Mesenchymal stem cell (in vitro differentiated cells and primary cell): ENCODE measurements at regions not wholly inside any gene's neighbourhood (a gene's known extent, or its start where the extent isn't known, plus 50 kb on each side); places are given as distances from the start of the nearest gene placed in this dataset.

ENCODE experiments used
- DNase-seq: peaks from one replicate; pipeline ENCODE4 v3.0.0-alpha.2; 2013
- H2AFZ ChIP-seq: one replicate; pipeline ENCODE4 v1.6.1; 2013; ENCODE audit warnings: low read depth, mild to moderate bottlenecking, control low read depth, inconsistent platforms, low read length, moderate library complexity
- H2AK5ac ChIP-seq: 2 replicates; pipeline ENCODE4 v1.6.1; 2013; ENCODE audit warnings: low read length, moderate library complexity, mild to moderate bottlenecking, inconsistent platforms; ENCODE audit not compliant: severe bottlenecking
- H2BK120ac ChIP-seq: one replicate; pipeline ENCODE4 v1.6.1; 2013; ENCODE audit warnings: low read depth, mild to moderate bottlenecking, inconsistent platforms, low read length, moderate library complexity
- H2BK12ac ChIP-seq, 2 experiments: one replicate each; pipeline ENCODE4 v1.6.1; 2013; ENCODE audit warnings: inconsistent platforms in 2 of 2, low read length in 2 of 2, mild to moderate bottlenecking in 2 of 2, moderate library complexity in 2 of 2, control low read depth in 1 of 2
- H2BK15ac ChIP-seq: one replicate; pipeline ENCODE4 v1.6.1; 2013; ENCODE audit warnings: mild to moderate bottlenecking, low read depth, inconsistent platforms; ENCODE audit not compliant: poor library complexity, severe bottlenecking
- H2BK5ac ChIP-seq: 2 replicates; pipeline ENCODE4 v1.6.1; 2013; ENCODE audit warnings: low read depth, mild to moderate bottlenecking, low read length, control low read depth, inconsistent platforms; ENCODE audit not compliant: poor library complexity, severe bottlenecking
- H3K14ac ChIP-seq, 2 experiments: one replicate each; pipeline ENCODE4 v1.6.1; 2013; ENCODE audit warnings: inconsistent platforms in 2 of 2, low read length in 2 of 2, control low read depth in 1 of 2, mild to moderate bottlenecking in 1 of 2, moderate library complexity in 1 of 2
- H3K18ac ChIP-seq, 2 experiments: one replicate each; pipeline ENCODE4 v1.6.1; 2013; ENCODE audit warnings: inconsistent platforms in 2 of 2, low read length in 2 of 2, control low read depth in 1 of 2, low read depth in 1 of 2, mild to moderate bottlenecking in 1 of 2
- H3K23ac ChIP-seq, 2 experiments: one replicate each; pipeline ENCODE4 v1.6.1; 2013; ENCODE audit warnings: inconsistent platforms in 2 of 2, low read length in 2 of 2, mild to moderate bottlenecking in 2 of 2, moderate library complexity in 2 of 2, control low read depth in 1 of 2
- H3K27ac ChIP-seq: 2 replicates; pipeline ENCODE4 v1.5.1; 2013; ENCODE audit warnings: mild to moderate bottlenecking, moderate library complexity, low read length, control low read depth, inconsistent platforms; ENCODE audit not compliant: poor library complexity, severe bottlenecking
- H3K27me3 ChIP-seq, 2 experiments: 2 replicates each; pipeline versions ENCODE4 v1.6.1 to v1.7.0; 2013; ENCODE audit warnings: low read length in 2 of 2, mild to moderate bottlenecking in 2 of 2, moderate library complexity in 2 of 2, control low read depth in 1 of 2, inconsistent platforms in 1 of 2; ENCODE audit not compliant: control insufficient read depth in 1 of 2, insufficient read depth in 1 of 2
- H3K36me3 ChIP-seq, 2 experiments: 2 replicates each; pipeline versions ENCODE4 v1.6.1 to v1.7.0; 2013; ENCODE audit warnings: low read length in 2 of 2, control low read depth in 1 of 2, inconsistent platforms in 1 of 2, low read depth in 1 of 2, mild to moderate bottlenecking in 1 of 2; ENCODE audit not compliant: insufficient read depth in 2 of 2, control insufficient read depth in 1 of 2
- H3K4ac ChIP-seq, 2 experiments: one replicate each; pipeline ENCODE4 v1.6.1; 2013; ENCODE audit warnings: inconsistent platforms in 2 of 2, low read length in 2 of 2, mild to moderate bottlenecking in 2 of 2, moderate library complexity in 2 of 2, control low read depth in 1 of 2, low read depth in 1 of 2
- H3K4me1 ChIP-seq: 2 replicates; pipeline ENCODE4 v1.6.1; 2013; ENCODE audit warnings: low read depth, low read length, control low read depth; ENCODE audit not compliant: control insufficient read depth, insufficient read depth
- H3K4me2 ChIP-seq: 2 replicates; pipeline ENCODE4 v1.6.1; 2013; ENCODE audit warnings: low read length, mild to moderate bottlenecking, inconsistent platforms; ENCODE audit not compliant: poor library complexity, severe bottlenecking
- H3K4me3 ChIP-seq, 2 experiments: 2 replicates each; pipeline versions ENCODE4 v1.5.1 to v1.7.0; 2013; ENCODE audit warnings: low read length in 2 of 2, mild to moderate bottlenecking in 2 of 2, control low read depth in 1 of 2, low read depth in 1 of 2; ENCODE audit not compliant: insufficient read depth in 1 of 2
- H3K79me1 ChIP-seq: replicated peaks from 2 replicates; pipeline ENCODE4 v1.6.1; 2013; ENCODE audit warnings: mild to moderate bottlenecking, control low read depth, low read length, inconsistent platforms; ENCODE audit not compliant: poor library complexity, severe bottlenecking
- H3K9ac ChIP-seq: 2 replicates; pipeline ENCODE4 v1.7.0; 2013; ENCODE audit warnings: mild to moderate bottlenecking, low read length, moderate library complexity
- H3K9me3 ChIP-seq: 2 replicates; pipeline ENCODE4 v1.7.0; 2013; ENCODE audit warnings: mild to moderate bottlenecking, low read length; ENCODE audit not compliant: control insufficient read depth
- H4K8ac ChIP-seq: one replicate; pipeline ENCODE4 v1.6.1; 2013; ENCODE audit warnings: inconsistent platforms, mild to moderate bottlenecking, low read length, moderate library complexity
- H4K91ac ChIP-seq: one replicate; pipeline ENCODE4 v1.6.1; 2013; ENCODE audit warnings: mild to moderate bottlenecking, low read length, inconsistent platforms
- WGBS: methylation state at CpG from one replicate; pipeline ENCODE4 v1.1.7; 2013; ENCODE audit warnings: mixed read lengths; 5-methylcytosine and 5-hydroxymethylcytosine counted together

GRCh38 chr4:155073852-155074251 is 134.6 kb upstream of the NPY2R start:
- H3K79me1 ChIP-seq, result no peaks in the 10 kb centered on the region
- H3K4me2 ChIP-seq, result no peak overlapping the region
- no peak overlapping the region for H2BK5ac ChIP-seq
- H2AFZ ChIP-seq, result no peak overlapping the region
- no peak overlapping the region for H2AK5ac ChIP-seq
- H3K9me3 ChIP-seq, result no peaks in the 10 kb centered on the region
- H4K91ac ChIP-seq, result no peak overlapping the region
- H4K8ac ChIP-seq, result no peak overlapping the region
- H3K27ac ChIP-seq, result no peak overlapping the region
- no peak for DNase-seq
- no peak overlapping the region for H3K9ac ChIP-seq
- H2BK12ac ChIP-seq, result no peak overlapping the region
- no peak overlapping the region for H3K23ac ChIP-seq
- H3K18ac ChIP-seq, result no peak overlapping the region
- no peak overlapping the region for H3K4ac ChIP-seq
- no peaks in the 10 kb centered on the region for H3K36me3 ChIP-seq
- WGBS, result 86% methylated on average over 2 of the region's 3 CpGs
- H3K4me3 ChIP-seq, result no peak overlapping the region
- no peak overlapping the region for H2BK120ac ChIP-seq
- no peaks in the 10 kb centered on the region for H3K4me1 ChIP-seq
- H3K14ac ChIP-seq, result no peak overlapping the region
- no peak overlapping the region for H2BK15ac ChIP-seq
- H3K27me3 ChIP-seq, result no peaks in the 10 kb centered on the region

GRCh38 chr4:155076256-155076785 is 132.1 kb upstream of the NPY2R start:
- Histone ChIP-seq H3K4me1 (no peaks in the 10 kb centered on the region), H4K8ac (no peak overlapping the region), H3K4ac (no peak overlapping the region), H4K91ac (no peak overlapping the region), H3K36me3 (no peaks in the 10 kb centered on the region), H3K79me1 (no peaks in the 10 kb centered on the region), H3K18ac (no peak overlapping the region), H3K27me3 (no peaks in the 10 kb centered on the region), H3K14ac (no peak overlapping the region), H3K9me3 (no peaks in the 10 kb centered on the region), H3K4me3 (no peak overlapping the region), H3K27ac (no peak overlapping the region), H2AFZ (no peak overlapping the region), H3K4me2 (no peak overlapping the region), H3K23ac (no peak overlapping the region), H2BK120ac (no peak overlapping the region), H2AK5ac (no peak overlapping the region), H2BK5ac (no peak overlapping the region), H2BK12ac (no peak overlapping the region), H3K9ac (no peak overlapping the region), H2BK15ac (no peak overlapping the region)
- no peak for DNase-seq
- WGBS, result 93% methylated on average over 2 of the region's 3 CpGs

- H4K91ac ChIP-seq, result no peak overlapping the region
- no peak overlapping the region for H4K8ac ChIP-seq
- H3K14ac ChIP-seq, result no peak overlapping the region
Measured at GRCh38 chr4:155077452-155078229, 130.8 kb upstream of the NPY2R start.

GRCh38 chr4:155079871-155080270 is 128.6 kb upstream of the NPY2R start:
- no peak overlapping the region for H2AFZ ChIP-seq
- H3K36me3 ChIP-seq, result no peaks in the 10 kb centered on the region
- no peak overlapping the region for H3K4me3 ChIP-seq
- no peak overlapping the region for H3K27ac ChIP-seq
- H3K4me1 ChIP-seq, result no peaks in the 10 kb centered on the region
- no peak overlapping the region for H2BK15ac ChIP-seq
- H2BK5ac ChIP-seq, result no peak overlapping the region
- DNase-seq, result no peak
- H2BK120ac ChIP-seq, result no peak overlapping the region
- no peaks in the 10 kb centered on the region for H3K79me1 ChIP-seq
- no peak overlapping the region for H3K4me2 ChIP-seq
- no peak overlapping the region for H3K18ac ChIP-seq
- H3K27me3 ChIP-seq, result no peaks in the 10 kb centered on the region
- no peak overlapping the region for H3K14ac ChIP-seq
- no peak overlapping the region for H4K91ac ChIP-seq
- H2AK5ac ChIP-seq, result no peak overlapping the region
- no peaks in the 10 kb centered on the region for H3K9me3 ChIP-seq
- H2BK12ac ChIP-seq, result no peak overlapping the region
- no peak overlapping the region for H3K9ac ChIP-seq
- H4K8ac ChIP-seq, result no peak overlapping the region
- H3K4ac ChIP-seq, result no peak overlapping the region
- H3K23ac ChIP-seq, result no peak overlapping the region

More at GRCh38 chr4:155077452-155078229, 130.8 kb upstream of the NPY2R start:
- no peak overlapping the region for H2BK15ac ChIP-seq
- no peaks in the 10 kb centered on the region for H3K9me3 ChIP-seq
- no peak overlapping the region for H2BK5ac ChIP-seq
- H3K36me3 ChIP-seq, result no peaks in the 10 kb centered on the region
- H3K4me3 ChIP-seq, result no peak overlapping the region
- no peak overlapping the region for H3K18ac ChIP-seq
- no peak overlapping the region for H2BK12ac ChIP-seq
- DNase-seq, result no peak
- H3K27me3 ChIP-seq, result no peaks in the 10 kb centered on the region
- no peak overlapping the region for H3K4ac ChIP-seq
- H2AK5ac ChIP-seq, result no peak overlapping the region
- no peaks in the 10 kb centered on the region for H3K4me1 ChIP-seq
- no peak overlapping the region for H2BK120ac ChIP-seq
- H3K27ac ChIP-seq, result no peak overlapping the region
- no peak overlapping the region for H2AFZ ChIP-seq
- H3K9ac ChIP-seq, result no peak overlapping the region
- H3K23ac ChIP-seq, result no peak overlapping the region
- no CpG with 5 or more reads among the region's 2 CpGs for WGBS
- H3K79me1 ChIP-seq, result no peaks in the 10 kb centered on the region
- H3K4me2 ChIP-seq, result no peak overlapping the region
